Left ventricle myocardium inferior (tissue), 1 donor: ENCODE measurements at regions not wholly inside any gene's neighbourhood (a gene's known extent, or its start where the extent isn't known, plus 50 kb on each side); places are given as distances from the start of the nearest gene placed in this dataset.

Experiments
- DNase-seq: peaks from one replicate; pipeline ENCODE4 v3.0.0-alpha.2; 2020
- H3K27ac ChIP-seq: fragments of 200-600 bp; replicated peaks from 2 replicates; pipeline ENCODE4 v1.8.0; 2021
- H3K27me3 ChIP-seq: fragments of 200-600 bp; 2 replicates; pipeline ENCODE4 v1.8.0; 2021; ENCODE audit warnings: low read depth
- H3K36me3 ChIP-seq: fragments of 200-600 bp; 2 replicates; pipeline ENCODE4 v1.8.0; 2021
- H3K4me1 ChIP-seq: fragments of 200-600 bp; 2 replicates; pipeline ENCODE4 v1.8.0; 2021
- H3K4me3 ChIP-seq: fragments of 200-600 bp; 2 replicates; pipeline ENCODE4 v1.8.0; 2021; ENCODE audit warnings: mild to moderate bottlenecking, moderate library complexity
- H3K9me3 ChIP-seq: fragments of 200-600 bp; replicated peaks from 2 replicates; pipeline ENCODE4 v1.8.0; 2021
- CTCF ChIP-seq: fragments of 200-600 bp; IDR thresholded peaks from 2 replicates; pipeline ENCODE4 v1.8.0; 2021; ENCODE audit warnings: antibody characterized with exemption, mild to moderate bottlenecking, borderline replicate concordance
- intact Hi-C: fragments of 100-400 bp; cut with micrococcal nuclease; formaldehyde crosslinking; loops from one replicate; pipeline ENCODE4 v1.11.0; 2022
- donor health status: DM: no; HTN: yes; CAD: no; lungs with severe emphysema.

GRCh38 chr11:110779108-110779507 lies 66.9 kb upstream of the ARHGAP20 start:
- Histone ChIP-seq H3K4me1 (no peaks in the 10 kb centered on the region), H3K36me3 (no peaks in the 10 kb centered on the region), H3K4me3 (no peak overlapping the region), H3K9me3 (peaks cover 14% of the 10 kb centered on the region), H3K27me3 (no peaks in the 10 kb centered on the region), H3K27ac (no peak overlapping the region)
- no peak for DNase-seq
- intact Hi-C loops = no loop called here
- TF ChIP-seq CTCF = no peak

GRCh38 chr11:110778343-110778742 lies 66.1 kb upstream of the ARHGAP20 start:
- no peak overlapping the region for H3K4me3 ChIP-seq
- H3K36me3 ChIP-seq = no peaks in the 10 kb centered on the region
- no peak for TF ChIP-seq CTCF
- H3K4me1 ChIP-seq = no peaks in the 10 kb centered on the region
- DNase-seq = no peak
- H3K27ac ChIP-seq = no peak overlapping the region
- no peaks in the 10 kb centered on the region for H3K27me3 ChIP-seq
- intact Hi-C loops = no loop called here
- peaks cover 14% of the 10 kb centered on the region for H3K9me3 ChIP-seq

- TF ChIP-seq CTCF = no peak
- intact Hi-C loops = no loop called here
- H3K9me3 ChIP-seq = peaks cover 14% of the 10 kb centered on the region
- H3K27ac ChIP-seq = no peak overlapping the region
- DNase-seq = no peak
- H3K27me3 ChIP-seq = no peaks in the 10 kb centered on the region
- no peaks in the 10 kb centered on the region for H3K36me3 ChIP-seq
- no peaks in the 10 kb centered on the region for H3K4me1 ChIP-seq
- H3K4me3 ChIP-seq = no peak overlapping the region
These were observed 65.5 kb upstream of the ARHGAP20 start for GRCh38 chr11:110777775-110778174.

GRCh38 chr11:110776081-110776480 lies 63.8 kb upstream of the ARHGAP20 start:
- Histone ChIP-seq H3K27me3 (no peaks in the 10 kb centered on the region), H3K27ac (no peak overlapping the region), H3K9me3 (peaks cover 20% of the 10 kb centered on the region), H3K4me1 (no peaks in the 10 kb centered on the region), H3K4me3 (no peak overlapping the region), H3K36me3 (no peaks in the 10 kb centered on the region)
- no peak for TF ChIP-seq CTCF
- intact Hi-C loops = no loop called here
- no peak for DNase-seq

- Histone ChIP-seq H3K36me3 (no peaks in the 10 kb centered on the region), H3K27ac (no peak overlapping the region), H3K4me3 (no peak overlapping the region), H3K9me3 (peaks cover 22% of the 10 kb centered on the region), H3K4me1 (no peaks in the 10 kb centered on the region), H3K27me3 (no peaks in the 10 kb centered on the region)
- intact Hi-C loops = no loop called here
- TF ChIP-seq CTCF = no peak
- DNase-seq = no peak
These were observed 62.1 kb upstream of the ARHGAP20 start for GRCh38 chr11:110774138-110775014.
